ENCODE measurements at regions not wholly inside any gene's neighbourhood (a gene's known extent, or its start where the extent isn't known, plus 50 kb on each side); places are given as distances from the start of the nearest gene placed in this dataset.
"Not testable (repeated sequence)": the region's sequence is repeated elsewhere in the genome, so short reads cannot be mapped to it uniquely, and the experiment has no call there.

GRCh38 chr9:31908891-31909480 lies 475.5 kb upstream of the ACO1 start:
- H3K4me3 ChIP-seq, result no peak overlapping the region
- TF ChIP-seq, protein P1, sequence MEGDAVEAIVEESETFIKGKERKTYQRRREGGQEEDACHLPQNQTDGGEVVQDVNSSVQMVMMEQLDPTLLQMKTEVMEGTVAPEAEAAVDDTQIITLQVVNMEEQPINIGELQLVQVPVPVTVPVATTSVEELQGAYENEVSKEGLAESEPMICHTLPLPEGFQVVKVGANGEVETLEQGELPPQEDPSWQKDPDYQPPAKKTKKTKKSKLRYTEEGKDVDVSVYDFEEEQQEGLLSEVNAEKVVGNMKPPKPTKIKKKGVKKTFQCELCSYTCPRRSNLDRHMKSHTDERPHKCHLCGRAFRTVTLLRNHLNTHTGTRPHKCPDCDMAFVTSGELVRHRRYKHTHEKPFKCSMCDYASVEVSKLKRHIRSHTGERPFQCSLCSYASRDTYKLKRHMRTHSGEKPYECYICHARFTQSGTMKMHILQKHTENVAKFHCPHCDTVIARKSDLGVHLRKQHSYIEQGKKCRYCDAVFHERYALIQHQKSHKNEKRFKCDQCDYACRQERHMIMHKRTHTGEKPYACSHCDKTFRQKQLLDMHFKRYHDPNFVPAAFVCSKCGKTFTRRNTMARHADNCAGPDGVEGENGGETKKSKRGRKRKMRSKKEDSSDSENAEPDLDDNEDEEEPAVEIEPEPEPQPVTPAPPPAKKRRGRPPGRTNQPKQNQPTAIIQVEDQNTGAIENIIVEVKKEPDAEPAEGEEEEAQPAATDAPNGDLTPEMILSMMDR (IDR thresholded peaks at IDR 0.05), result no peak
- no peaks in the 10 kb centered on the region for H3K9me3 ChIP-seq
- no peaks in the 10 kb centered on the region for H3K36me3 ChIP-seq
- DNase-seq (ENCODE audit: low spot score in 2 of 2), result no peak
- intact Hi-C loops (cut with DNase I), result no loop called here
- no peaks in the 10 kb centered on the region for H3K4me1 ChIP-seq
- H3K27me3 ChIP-seq, result no peaks in the 10 kb centered on the region
- no peak overlapping the region for H3K27ac ChIP-seq

DNA sequence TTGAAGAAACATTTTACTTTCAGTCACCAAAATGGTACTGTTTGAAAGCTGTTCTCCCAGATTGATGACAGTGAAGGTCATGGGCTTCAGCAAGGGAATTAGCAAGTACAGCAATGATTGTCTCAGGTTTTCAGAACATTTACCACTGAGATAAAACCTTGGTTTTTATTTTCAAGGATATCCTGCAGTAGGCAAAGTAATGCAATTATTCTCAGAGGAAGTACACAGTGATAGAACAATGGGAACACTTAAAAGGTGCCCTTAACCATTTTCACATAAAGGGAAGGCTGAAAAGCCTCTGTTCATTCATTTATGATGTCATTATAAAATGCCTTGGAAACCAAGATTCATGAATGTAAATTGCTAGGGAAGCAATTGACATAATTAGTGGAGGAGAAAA lies 471.8 kb upstream of the ACO1 start:
- H3K27ac ChIP-seq, result no peak overlapping the region
- no peaks in the 10 kb centered on the region for H3K9me3 ChIP-seq
- no peaks in the 10 kb centered on the region for H3K4me1 ChIP-seq
- no peak for DNase-seq (ENCODE audit: low spot score in 2 of 2)
- intact Hi-C loops (cut with DNase I), result no loop called here
- H3K27me3 ChIP-seq, result no peaks in the 10 kb centered on the region
- TF ChIP-seq, protein P1 (IDR thresholded peaks at IDR 0.05), result no peak
- no peaks in the 10 kb centered on the region for H3K36me3 ChIP-seq
- H3K4me3 ChIP-seq, result no peak overlapping the region

GRCh38 chr9:31916591-31917241 lies 467.7 kb upstream of the ACO1 start:
- intact Hi-C loops (cut with DNase I), result no loop called here
- DNase-seq (ENCODE audit: low spot score in 2 of 2), result no peak
- Histone ChIP-seq H3K27ac (no peak overlapping the region), H3K27me3 (no peaks in the 10 kb centered on the region), H3K9me3 (peaks cover 0 to 7% of the 10 kb centered on the region in 2 donors), H3K36me3 (no peaks in the 10 kb centered on the region), H3K4me1 (no peaks in the 10 kb centered on the region), H3K4me3 (no peak overlapping the region)
- TF ChIP-seq, protein P1 (IDR thresholded peaks at IDR 0.05), result no peak

GRCh38 chr9:31937737-31938136 lies 446.7 kb upstream of the ACO1 start:
- H3K9me3 ChIP-seq; intact Hi-C loops (cut with DNase I): not testable (repeated sequence)

GRCh38 chr9:31950756-31951155 lies 433.7 kb upstream of the ACO1 start:
- intact Hi-C loops (cut with DNase I), result no loop called here
- TF ChIP-seq, protein P1 (IDR thresholded peaks at IDR 0.05), result no peak
- no peak for DNase-seq (ENCODE audit: low spot score in 2 of 2)

More at GRCh38 chr9:31937737-31938136, 446.7 kb upstream of the ACO1 start:
- not testable (repeated sequence) for DNase-seq (ENCODE audit: low spot score in 2 of 2); H3K36me3 ChIP-seq; H3K27ac ChIP-seq; H3K4me3 ChIP-seq; H3K4me1 ChIP-seq; H3K27me3 ChIP-seq

DNA sequence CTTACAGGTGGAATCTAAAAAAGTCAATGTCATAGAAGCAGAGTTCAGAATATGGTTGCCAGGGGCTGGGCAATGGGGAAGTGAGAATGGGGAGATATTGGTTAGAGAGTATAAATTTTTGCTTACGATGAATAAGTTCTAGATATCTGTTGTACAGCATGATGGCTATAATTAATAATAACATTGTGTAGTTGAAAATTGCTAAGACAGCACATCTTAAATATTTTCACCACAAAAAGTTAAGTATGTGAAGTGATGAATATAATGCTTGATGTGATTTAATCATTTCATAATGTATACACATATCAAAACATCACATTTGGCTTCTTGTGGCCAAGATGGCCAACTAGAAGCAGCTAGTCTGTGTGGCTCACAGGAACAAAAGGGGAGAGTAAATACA lies 425.9 kb upstream of the ACO1 start:
- Histone ChIP-seq H3K36me3 (no peaks in the 10 kb centered on the region), H3K9me3 (peaks cover 0 to 14% of the 10 kb centered on the region in 2 donors), H3K27ac (no peak overlapping the region), H3K4me3 (no peak overlapping the region), H3K27me3 (no peaks in the 10 kb centered on the region), H3K4me1 (no peaks in the 10 kb centered on the region)
- TF ChIP-seq, protein P1 (IDR thresholded peaks at IDR 0.05), result no peak
- no peak for DNase-seq (ENCODE audit: low spot score in 2 of 2)
- intact Hi-C loops (cut with DNase I), result no loop called here

More at GRCh38 chr9:31950756-31951155, 433.7 kb upstream of the ACO1 start:
- Histone ChIP-seq H3K27ac (no peak overlapping the region), H3K9me3 (no peaks in the 10 kb centered on the region), H3K27me3 (no peaks in the 10 kb centered on the region), H3K4me3 (no peak overlapping the region), H3K4me1 (no peaks in the 10 kb centered on the region), H3K36me3 (no peaks in the 10 kb centered on the region)

All from ascending aorta (tissue), 2 donors.